Astrocyte of the spinal cord (primary cell): ENCODE measurements at regions not wholly inside any gene's neighbourhood (a gene's known extent, or its start where the extent isn't known, plus 50 kb on each side); places are given as distances from the start of the nearest gene placed in this dataset.
"Not testable (repeated sequence)": the region's sequence is repeated elsewhere in the genome, so short reads cannot be mapped to it uniquely, and the experiment has no call there.

ENCODE experiments used
- DNase-seq: peaks from one replicate; pipeline ENCODE4 v3.0.0; 2011; ENCODE audit warnings: low read depth, low spot score
- H3K4me3 ChIP-seq: 2 replicates; pipeline ENCODE4 v1.5.1; 2011; ENCODE audit warnings: low read depth, mild to moderate bottlenecking, low read length, moderate library complexity
- CTCF ChIP-seq: IDR thresholded peaks from 2 replicates; pipeline ENCODE4 v1.5.1; 2012; ENCODE audit warnings: low read depth, mild to moderate bottlenecking, low read length, inconsistent platforms
- in situ Hi-C: cut with HindIII; loops from 2 replicates; pipeline ENCODE4 v1.10.0; 2017; ENCODE audit warnings: low sequenced_read_pairs

- DNase-seq: peak; percentile 4
- TF ChIP-seq CTCF: no peak
- in situ Hi-C loops: no loop called here
Measured at GRCh38 chr18:27298214-27298804, 113.2 kb upstream of the CHST9 start.

GRCh38 chr18:27285973-27286562 is 101.0 kb upstream of the CHST9 start:
- in situ Hi-C loops, DNase-seq, H3K4me3 ChIP-seq: not testable (repeated sequence)

More at GRCh38 chr18:27298214-27298804, 113.2 kb upstream of the CHST9 start:
- no peak overlapping the region for H3K4me3 ChIP-seq

GRCh38 chr18:27278131-27278530 is 93.0 kb upstream of the CHST9 start:
- no peak for TF ChIP-seq CTCF
- DNase-seq: no peak
- in situ Hi-C loops: no loop called here
- no peak overlapping the region for H3K4me3 ChIP-seq

GRCh38 chr18:27277554-27277953 is 92.4 kb upstream of the CHST9 start:
- no peak for DNase-seq
- in situ Hi-C loops: no loop called here
- no peak for TF ChIP-seq CTCF
- H3K4me3 ChIP-seq: no peak overlapping the region

GRCh38 chr18:27276886-27277285 is 91.8 kb upstream of the CHST9 start:
- TF ChIP-seq CTCF: no peak
- no peak overlapping the region for H3K4me3 ChIP-seq
- DNase-seq: no peak
- in situ Hi-C loops: no loop called here

GRCh38 chr18:27276479-27276878 is 91.4 kb upstream of the CHST9 start:
- in situ Hi-C loops: no loop called here
- TF ChIP-seq CTCF: no peak
- no peak for DNase-seq
- no peak overlapping the region for H3K4me3 ChIP-seq

- in situ Hi-C loops: no loop called here
- no peak for DNase-seq
- TF ChIP-seq CTCF: no peak
- H3K4me3 ChIP-seq: no peak overlapping the region
Measured at GRCh38 chr18:27274901-27275300, 89.8 kb upstream of the CHST9 start.
